GM18870 (cell line): ENCODE measurements at regions not wholly inside any gene's neighbourhood (a gene's known extent, or its start where the extent isn't known, plus 50 kb on each side); places are given as distances from the start of the nearest gene placed in this dataset.
"Not testable (repeated sequence)": the region's sequence is repeated elsewhere in the genome, so short reads cannot be mapped to it uniquely, and the experiment has no call there.

Source experiments
- ATAC-seq: cut with Tn5 transposase; IDR thresholded peaks from one replicate; pipeline ENCODE4 v1.9.1; 2021; ENCODE audit warnings: moderate library complexity; ENCODE audit not compliant: unreplicated experiment

DNA sequence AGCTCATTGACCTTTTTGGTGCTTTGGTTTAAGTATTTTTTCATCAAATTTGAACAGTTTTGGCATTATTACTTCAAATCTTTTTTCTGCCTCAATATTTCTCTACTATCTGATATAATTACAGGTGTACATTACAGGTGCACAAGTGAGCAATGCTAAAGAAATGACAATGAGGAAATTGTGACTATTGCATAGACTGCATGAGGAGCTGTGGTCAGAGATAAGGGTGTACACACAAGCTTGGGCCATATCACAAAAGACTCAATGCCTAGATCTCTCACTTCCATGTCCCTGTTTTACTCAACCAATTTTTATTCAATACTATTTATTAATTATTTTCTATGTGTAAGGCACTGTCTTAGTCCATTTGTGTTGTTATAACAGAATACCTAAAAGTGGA, 251.0 kb upstream of the UBASH3B start:
- ATAC-seq, result no peak

DNA sequence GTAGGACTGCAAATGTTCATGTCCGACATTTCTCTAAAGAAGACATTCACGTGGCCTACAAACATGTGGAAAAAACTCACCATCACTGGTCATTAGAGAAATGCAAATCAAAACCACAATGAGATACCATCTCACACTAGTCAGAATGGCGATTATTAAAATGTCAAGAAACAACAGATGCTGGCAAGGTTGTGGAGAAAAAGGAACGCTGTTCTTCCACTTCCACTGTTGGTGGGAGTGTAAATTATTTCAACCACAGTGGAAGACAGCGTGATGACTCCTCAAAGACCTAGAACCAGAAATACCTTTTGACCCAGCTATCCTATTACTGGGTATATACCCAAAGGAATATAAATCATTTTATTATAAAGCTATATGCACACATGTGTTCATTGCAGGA, 253.9 kb upstream of the UBASH3B start:
- not testable (repeated sequence) for ATAC-seq

- peak; percentile 81 for ATAC-seq
These were observed 256.1 kb upstream of the UBASH3B start for GRCh38 chr11:122399375-122399774.

DNA sequence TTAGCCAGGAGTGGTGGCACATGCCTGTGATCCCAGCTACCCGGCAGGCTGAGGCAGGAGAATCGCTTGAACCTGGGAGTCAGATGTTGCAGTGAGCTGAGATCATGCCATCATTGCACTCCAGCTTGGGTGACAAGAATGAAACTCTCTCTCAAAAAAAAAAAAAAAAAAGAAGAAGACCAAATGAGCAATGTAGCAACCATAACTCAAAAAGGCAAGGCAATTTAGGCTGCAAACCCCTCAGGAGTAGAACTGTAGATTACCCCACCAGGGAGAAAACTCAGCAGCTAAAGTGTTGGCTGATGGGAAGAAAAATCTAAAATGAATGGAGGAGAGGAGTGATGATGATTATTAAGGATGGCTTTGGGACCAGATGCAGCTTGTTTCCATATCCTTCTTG, 256.7 kb upstream of the UBASH3B start:
- ATAC-seq, result no peak

- ATAC-seq, result peak; percentile 72
These were observed 257.4 kb upstream of the UBASH3B start for GRCh38 chr11:122398167-122398566.

DNA sequence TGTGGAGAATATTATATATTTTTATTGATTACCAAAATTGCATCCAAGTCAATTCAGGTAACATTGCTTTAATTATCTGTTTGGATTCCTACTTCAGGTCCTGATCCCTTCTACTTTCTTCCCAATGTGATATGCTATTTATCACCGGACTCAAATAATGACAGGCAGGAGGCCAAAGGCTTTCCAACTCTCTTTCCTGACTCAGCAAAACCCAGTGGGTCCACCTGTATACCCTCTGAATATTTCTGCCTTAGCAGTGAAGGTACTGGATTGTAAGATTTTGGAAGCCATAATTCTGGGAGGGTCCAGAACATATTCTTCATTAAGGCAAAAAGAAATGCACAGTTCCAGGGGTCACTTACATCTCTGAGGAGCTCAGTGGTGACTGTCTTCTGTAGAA, 260.2 kb upstream of the UBASH3B start:
- ATAC-seq, result no peak

GRCh38 chr11:122394313-122394712, 261.2 kb upstream of the UBASH3B start:
- no peak for ATAC-seq

GRCh38 chr11:122393209-122393860, 262.2 kb upstream of the UBASH3B start:
- no peak for ATAC-seq

- no peak for ATAC-seq
These were observed 263.0 kb upstream of the UBASH3B start for GRCh38 chr11:122392508-122392907.

DNA sequence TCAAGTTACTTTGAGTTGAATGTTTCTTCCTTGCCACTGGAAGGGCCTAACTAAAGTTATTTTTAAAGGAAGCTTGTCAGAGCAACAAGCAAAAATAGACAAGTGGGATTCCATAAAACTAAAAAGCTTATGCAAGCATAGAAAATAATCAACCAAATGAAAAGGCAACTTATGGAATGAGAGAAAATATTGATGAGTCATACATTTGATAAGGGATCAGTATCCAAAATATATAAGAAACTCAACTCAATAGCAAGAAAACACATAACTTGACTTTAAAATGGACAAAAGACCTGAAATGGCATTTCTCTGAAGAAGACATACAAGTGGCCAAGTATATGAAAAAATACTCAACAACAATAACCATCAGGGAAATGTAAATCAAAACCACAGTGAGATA, 264.5 kb upstream of the UBASH3B start:
- ATAC-seq, result no peak

DNA sequence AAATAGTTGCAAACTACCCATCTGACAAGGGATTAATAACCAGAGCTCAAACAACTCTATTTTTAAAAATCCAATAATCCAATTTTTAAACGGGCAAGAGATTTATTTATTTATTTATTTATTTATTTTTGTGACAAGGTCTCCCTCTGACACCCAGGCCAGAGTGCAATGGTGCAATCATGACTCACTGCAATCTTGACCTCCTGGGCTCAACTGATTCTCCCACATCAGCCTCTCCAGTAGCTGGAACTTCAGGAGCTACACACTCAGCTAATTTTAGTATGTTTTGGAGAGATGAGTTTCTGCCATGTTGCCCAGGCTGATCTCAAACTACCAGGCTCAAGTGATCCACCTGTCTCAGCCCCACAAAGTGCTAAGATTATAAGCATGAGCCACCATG, 267.2 kb upstream of the BLID start:
- no peak for ATAC-seq

- no peak for ATAC-seq
These were observed 259.8 kb upstream of the BLID start for GRCh38 chr11:122375687-122376399.

- no peak for ATAC-seq
These were observed 252.8 kb upstream of the BLID start for GRCh38 chr11:122368796-122369195.

- no peak for ATAC-seq
These were observed 251.8 kb upstream of the BLID start for GRCh38 chr11:122367809-122368231.

GRCh38 chr11:122365610-122366360, 249.8 kb upstream of the BLID start:
- no peak for ATAC-seq

DNA sequence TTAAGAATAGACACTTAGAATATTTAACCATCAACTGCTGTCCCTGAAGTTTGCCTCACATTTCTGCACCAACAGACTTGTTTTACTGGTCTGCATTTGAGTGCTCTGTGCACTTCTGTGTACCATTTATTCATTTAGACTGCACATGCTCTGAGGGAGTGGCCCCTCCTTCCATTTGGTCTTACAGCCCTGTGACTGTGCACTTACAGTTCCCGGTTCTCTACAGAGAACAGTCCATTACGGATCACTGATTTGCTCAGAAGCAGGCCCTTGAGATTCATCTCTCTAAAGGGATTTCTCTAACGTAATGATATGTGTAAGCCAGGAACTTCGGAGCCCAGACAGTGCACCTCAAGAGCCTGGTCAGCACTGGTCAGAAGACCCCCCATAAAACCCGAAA, 247.3 kb upstream of the BLID start:
- ATAC-seq, result no peak

DNA sequence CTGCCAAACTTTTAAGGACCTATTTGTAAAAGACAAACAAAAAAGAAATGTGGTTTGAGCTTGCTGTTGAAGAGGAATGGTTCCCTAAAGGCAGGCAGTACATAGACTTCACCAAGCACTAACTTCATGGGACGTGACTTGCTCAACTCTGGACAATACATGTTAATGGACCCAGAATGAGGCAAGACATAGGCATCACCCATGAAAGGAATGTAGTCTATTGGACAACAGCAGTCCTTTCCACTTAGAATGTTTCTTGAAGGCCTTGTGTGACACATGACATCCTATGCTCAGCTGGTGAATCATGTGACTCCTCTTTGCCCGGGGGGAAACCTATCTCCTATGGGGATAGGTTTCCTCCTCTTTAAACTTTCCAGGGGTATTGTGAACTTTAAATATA, 246.4 kb upstream of the BLID start:
- no peak for ATAC-seq

DNA sequence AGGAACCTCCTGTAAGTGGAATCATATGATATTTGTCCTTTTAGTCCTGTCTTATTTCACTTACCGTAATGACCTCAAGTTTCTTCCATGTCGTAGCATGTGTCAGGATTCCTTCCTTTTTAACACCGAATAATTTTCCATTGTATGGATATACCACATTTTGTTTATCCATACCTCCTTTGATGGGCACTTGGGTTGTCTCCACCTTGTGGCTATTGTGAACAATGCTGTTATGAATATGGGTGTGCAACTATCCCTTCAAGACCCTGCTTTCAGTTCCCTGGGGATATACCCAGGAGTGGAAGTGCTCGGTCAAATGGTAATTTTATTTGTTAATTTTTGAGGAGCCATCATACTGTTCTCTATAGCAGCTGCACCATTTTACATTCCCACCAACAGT, 244.9 kb upstream of the BLID start:
- ATAC-seq, result no peak

- no peak for ATAC-seq
These were observed 243.1 kb upstream of the BLID start for GRCh38 chr11:122359081-122359571.

DNA sequence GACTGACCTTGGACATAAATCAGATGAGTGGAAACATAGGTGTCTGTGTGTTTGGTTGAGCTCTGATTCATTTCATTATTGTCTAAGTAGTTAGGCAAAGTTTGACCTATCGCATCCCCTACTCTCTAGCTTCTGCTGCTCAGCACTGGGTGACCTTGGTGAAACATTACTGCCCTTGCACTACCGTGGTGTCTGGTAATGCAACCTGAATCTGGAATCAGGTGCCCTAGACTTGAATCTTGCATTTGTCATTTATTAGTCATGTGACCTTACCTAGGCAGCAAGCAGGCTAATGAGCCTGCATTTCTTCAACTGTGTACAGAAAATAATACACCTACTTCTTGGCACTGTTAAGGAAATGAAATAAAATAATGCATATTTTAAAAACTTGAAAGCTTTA, 242.3 kb upstream of the BLID start:
- ATAC-seq, result no peak

GRCh38 chr11:122355968-122356367, 240.0 kb upstream of the BLID start:
- no peak for ATAC-seq
